OCI-LY1 (cell line): ENCODE measurements at regions not wholly inside any gene's neighbourhood (a gene's known extent, or its start where the extent isn't known, plus 50 kb on each side); places are given as distances from the start of the nearest gene placed in this dataset.

Experiments used
- H2AFZ ChIP-seq: fragments of 200-600 bp; sonication (generic), shearing (Covaris generic); 2 replicates; pipeline ENCODE4 v1.6.0; 2014; ENCODE audit warnings: antibody characterized with exemption, mild to moderate bottlenecking, low read length
- H3F3A ChIP-seq: fragments of 200-600 bp; sonication (generic), shearing (Covaris generic); 2 replicates; pipeline ENCODE4 v1.6.0; 2014; ENCODE audit warnings: mild to moderate bottlenecking, antibody characterized with exemption, low read length, moderate library complexity; ENCODE audit not compliant: insufficient read depth
- H3K27ac ChIP-seq: fragments of 200-600 bp; sonication (generic); 2 replicates; pipeline ENCODE4 v1.5.1; 2014; ENCODE audit warnings: low read length, mixed run types, mild to moderate bottlenecking, low read depth; ENCODE audit not compliant: poor library complexity, severe bottlenecking
- H3K27me3 ChIP-seq: fragments of 200-600 bp; sonication (generic); 2 replicates; pipeline ENCODE4 v1.6.0; 2014; ENCODE audit warnings: antibody characterized with exemption, mild to moderate bottlenecking, low read length, moderate library complexity; ENCODE audit not compliant: insufficient read depth
- H3K36me3 ChIP-seq: fragments of 200-600 bp; sonication (generic); 2 replicates; pipeline ENCODE4 v1.6.1; 2014; ENCODE audit warnings: mild to moderate bottlenecking, antibody characterized with exemption, low read length, moderate library complexity, mixed read lengths; ENCODE audit not compliant: insufficient read depth
- H3K4me1 ChIP-seq: fragments of 200-600 bp; sonication (generic); 2 replicates; pipeline ENCODE4 v1.5.1; 2014; ENCODE audit warnings: mild to moderate bottlenecking, low read length, moderate library complexity; ENCODE audit not compliant: insufficient read depth, severe bottlenecking
- H3K4me2 ChIP-seq: fragments of 200-600 bp; sonication (generic), shearing (Covaris generic); 2 replicates; pipeline ENCODE4 v1.6.1; 2014; ENCODE audit warnings: low read length
- H3K4me3 ChIP-seq: fragments of 200-600 bp; sonication (generic); 2 replicates; pipeline ENCODE4 v1.5.1; 2014; ENCODE audit warnings: low read length, low read depth, mild to moderate bottlenecking, mixed read lengths; ENCODE audit not compliant: poor library complexity, severe bottlenecking
- H3K79me2 ChIP-seq: fragments of 200-600 bp; shearing (Covaris generic); 2 replicates; pipeline ENCODE4 v1.6.1; 2016; ENCODE audit warnings: mixed run types, low read length, mixed read lengths; ENCODE audit not compliant: insufficient read depth
- H3K9ac ChIP-seq: fragments of 200-600 bp; sonication (generic), shearing (Covaris generic); 2 replicates; pipeline ENCODE4 v1.6.1; 2014; ENCODE audit warnings: mild to moderate bottlenecking, low read length, mixed read lengths
- H3K9me2 ChIP-seq: fragments of 200-600 bp; sonication (generic), shearing (Covaris generic); 2 replicates; pipeline ENCODE4 v1.6.1; 2014; ENCODE audit warnings: low read depth, mild to moderate bottlenecking, low read length, mixed read lengths
- H3K9me3 ChIP-seq: fragments of 200-600 bp; shearing (Covaris generic); 2 replicates; pipeline ENCODE4 v1.6.1; 2014; ENCODE audit warnings: low read length, mixed read lengths
- H4K20me1 ChIP-seq: fragments of 200-600 bp; sonication (generic), shearing (Covaris generic); 2 replicates; pipeline ENCODE4 v1.6.0; 2016; ENCODE audit warnings: mild to moderate bottlenecking, low read length; ENCODE audit not compliant: insufficient read depth
- EZH2 ChIP-seq: fragments of 200-600 bp; sonication (generic), shearing (Covaris generic); IDR thresholded peaks from 2 replicates; pipeline ENCODE4 v1.8.0; 2017; ENCODE audit warnings: borderline replicate concordance, mixed run types, mild to moderate bottlenecking, antibody characterized with exemption, low read length, moderate library complexity, mixed read lengths
- TF ChIP-seq, protein P1 (sequence below): fragments of 200-600 bp; sonication (generic), shearing (Covaris generic); IDR thresholded peaks from 2 replicates; pipeline ENCODE4 v1.5.1; 2017; ENCODE audit warnings: mild to moderate bottlenecking, antibody characterized with exemption, low read length, moderate library complexity, mixed read lengths

DNA sequence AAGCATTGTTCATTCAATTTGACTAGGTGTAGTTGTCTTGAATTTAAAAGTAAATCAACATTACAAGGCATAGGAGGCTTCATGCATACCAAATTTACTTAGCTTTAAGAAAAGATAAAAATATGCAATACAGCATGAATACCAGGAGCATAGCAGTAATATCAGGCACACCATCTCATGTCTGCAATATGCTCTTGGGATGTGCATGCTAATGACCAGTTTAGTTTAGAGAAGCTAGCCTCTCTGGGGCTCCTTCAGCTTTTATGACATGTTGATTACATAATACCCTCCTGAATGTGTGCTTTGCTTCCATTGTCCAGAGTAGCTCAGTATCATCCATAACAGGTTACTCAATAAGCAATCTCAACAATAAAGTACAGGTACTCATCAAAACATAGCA, 497.2 kb downstream of the FLRT2 start:
- no peaks in the 10 kb centered on the region for H4K20me1 ChIP-seq
- H3K9me2 ChIP-seq: no peaks in the 10 kb centered on the region
- H3K27ac ChIP-seq: no peak overlapping the region
- no peaks in the 10 kb centered on the region for H3K36me3 ChIP-seq
- no peak overlapping the region for H3K4me3 ChIP-seq
- no peaks in the 10 kb centered on the region for H3K79me2 ChIP-seq
- TF ChIP-seq, protein P1, sequence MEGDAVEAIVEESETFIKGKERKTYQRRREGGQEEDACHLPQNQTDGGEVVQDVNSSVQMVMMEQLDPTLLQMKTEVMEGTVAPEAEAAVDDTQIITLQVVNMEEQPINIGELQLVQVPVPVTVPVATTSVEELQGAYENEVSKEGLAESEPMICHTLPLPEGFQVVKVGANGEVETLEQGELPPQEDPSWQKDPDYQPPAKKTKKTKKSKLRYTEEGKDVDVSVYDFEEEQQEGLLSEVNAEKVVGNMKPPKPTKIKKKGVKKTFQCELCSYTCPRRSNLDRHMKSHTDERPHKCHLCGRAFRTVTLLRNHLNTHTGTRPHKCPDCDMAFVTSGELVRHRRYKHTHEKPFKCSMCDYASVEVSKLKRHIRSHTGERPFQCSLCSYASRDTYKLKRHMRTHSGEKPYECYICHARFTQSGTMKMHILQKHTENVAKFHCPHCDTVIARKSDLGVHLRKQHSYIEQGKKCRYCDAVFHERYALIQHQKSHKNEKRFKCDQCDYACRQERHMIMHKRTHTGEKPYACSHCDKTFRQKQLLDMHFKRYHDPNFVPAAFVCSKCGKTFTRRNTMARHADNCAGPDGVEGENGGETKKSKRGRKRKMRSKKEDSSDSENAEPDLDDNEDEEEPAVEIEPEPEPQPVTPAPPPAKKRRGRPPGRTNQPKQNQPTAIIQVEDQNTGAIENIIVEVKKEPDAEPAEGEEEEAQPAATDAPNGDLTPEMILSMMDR: no peak
- no peak for TF ChIP-seq EZH2
- H3F3A ChIP-seq: no peaks in the 10 kb centered on the region
- H3K4me1 ChIP-seq: no peaks in the 10 kb centered on the region
- H3K9me3 ChIP-seq: no peaks in the 10 kb centered on the region
- no peaks in the 10 kb centered on the region for H3K27me3 ChIP-seq
- H3K4me2 ChIP-seq: no peak overlapping the region
- H2AFZ ChIP-seq: no peak overlapping the region
- H3K9ac ChIP-seq: no peak overlapping the region

DNA sequence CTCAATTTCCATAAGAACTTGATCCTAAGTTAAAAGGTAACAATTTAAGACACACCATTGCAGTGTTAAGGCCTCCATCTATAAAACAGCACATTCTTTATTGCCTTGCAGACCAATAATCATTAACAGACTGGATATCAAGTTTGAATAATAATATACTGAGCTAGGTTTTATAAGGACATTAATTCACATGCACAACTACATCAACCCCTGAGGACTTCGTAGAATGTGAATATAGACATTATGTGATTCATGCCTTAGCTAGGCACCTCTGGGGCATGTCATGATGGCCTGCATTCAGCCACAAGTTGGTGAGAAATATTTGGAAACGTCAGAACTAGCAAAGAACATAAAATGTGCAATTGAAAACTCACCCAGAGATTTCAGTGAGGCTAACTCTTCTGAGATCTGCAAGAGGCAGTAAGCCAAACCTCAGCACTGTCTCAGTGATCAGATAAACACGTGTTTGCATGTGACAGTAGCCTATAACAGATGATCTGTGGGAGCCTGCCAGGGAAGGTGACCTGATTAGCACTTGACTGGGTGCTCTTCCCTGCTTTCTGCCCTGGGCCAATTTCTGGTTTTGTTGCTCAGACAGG, 492.2 kb downstream of the FLRT2 start:
- Histone ChIP-seq H3K4me2 (no peak overlapping the region), H3K9me2 (no peaks in the 10 kb centered on the region), H2AFZ (no peak overlapping the region), H3K4me3 (no peak overlapping the region), H4K20me1 (no peaks in the 10 kb centered on the region), H3K27me3 (no peaks in the 10 kb centered on the region), H3F3A (no peaks in the 10 kb centered on the region), H3K9me3 (no peaks in the 10 kb centered on the region), H3K4me1 (no peaks in the 10 kb centered on the region), H3K36me3 (no peaks in the 10 kb centered on the region), H3K9ac (no peak overlapping the region), H3K79me2 (no peaks in the 10 kb centered on the region), H3K27ac (no peak overlapping the region)
- TF ChIP-seq, protein P1: no peak
- TF ChIP-seq EZH2: no peak

GRCh38 chr14:86020841-86021240, 490.9 kb downstream of the FLRT2 start:
- H3K4me2 ChIP-seq: no peak overlapping the region
- no peaks in the 10 kb centered on the region for H3K79me2 ChIP-seq
- H3K9ac ChIP-seq: no peak overlapping the region
- no peaks in the 10 kb centered on the region for H3F3A ChIP-seq
- no peak overlapping the region for H3K4me3 ChIP-seq
- TF ChIP-seq, protein P1: no peak
- no peak for TF ChIP-seq EZH2
- no peak overlapping the region for H3K27ac ChIP-seq
- H3K9me3 ChIP-seq: no peaks in the 10 kb centered on the region
- no peaks in the 10 kb centered on the region for H3K9me2 ChIP-seq
- no peaks in the 10 kb centered on the region for H3K36me3 ChIP-seq
- no peaks in the 10 kb centered on the region for H3K27me3 ChIP-seq
- no peak overlapping the region for H2AFZ ChIP-seq
- no peaks in the 10 kb centered on the region for H3K4me1 ChIP-seq
- H4K20me1 ChIP-seq: no peaks in the 10 kb centered on the region
